PC-3 (cell line): ENCODE measurements at regions not wholly inside any gene's neighbourhood (a gene's known extent, or its start where the extent isn't known, plus 50 kb on each side); places are given as distances from the start of the nearest gene placed in this dataset.

Experiments
- ATAC-seq: fragments of 200-7000 bp; cut with Tn5 transposase; 2 replicates; pipeline ENCODE4 v1.9.1; 2020; ENCODE audit warnings: mild to moderate bottlenecking, moderate library complexity
- BruUV-seq: library from RNA; stranded (reverse); fragments of 400-500 nt; replicated peaks from 2 replicates; lab custom pipeline; 2021; lab: Mats Ljungman, UMichigan
- CTCF ChIA-PET: fragments of 300-600 bp; sonication (Branson Sonifier 250); formaldehyde crosslinking; loops from one replicate; lab custom pipeline; 2022; ENCODE audit warnings: antibody characterized with exemption; lab: Charles Lee
- POLR2A ChIA-PET: fragments of 300-600 bp; sonication (Branson Sonifier 250); formaldehyde crosslinking; loops from one replicate; lab custom pipeline; 2022; ENCODE audit warnings: antibody characterized with exemption; ENCODE audit not compliant: unreplicated experiment; lab: Charles Lee
- DNase-seq: peaks from one replicate; pipeline ENCODE4 v3.0.0-alpha.2; 2015
- H2AFZ ChIP-seq: fragments of 300-600 bp; sonication (generic); 2 replicates; pipeline ENCODE4 v1.6.0; 2016; ENCODE audit warnings: antibody characterized with exemption, low read length
- H3F3A ChIP-seq: fragments of 300-600 bp; sonication (generic); one replicate; pipeline ENCODE4 v1.6.0; 2017; ENCODE audit warnings: antibody characterized with exemption, low read length, control low read depth, mild to moderate bottlenecking; ENCODE audit not compliant: unreplicated experiment
- H3K27ac ChIP-seq: fragments of 300-600 bp; sonication (generic); 2 replicates; pipeline ENCODE4 v1.5.1; 2016; ENCODE audit warnings: mild to moderate bottlenecking, low read length
- H3K27me3 ChIP-seq: fragments of 300-600 bp; sonication (generic); 2 replicates; pipeline ENCODE4 v1.6.1; 2016; ENCODE audit warnings: low read length, mixed read lengths
- H3K36me3 ChIP-seq: fragments of 300-600 bp; sonication (generic); 2 replicates; pipeline ENCODE4 v1.6.1; 2016; ENCODE audit warnings: low read depth, mixed run types, low read length, mixed read lengths
- H3K4me1 ChIP-seq: fragments of 300-600 bp; sonication (generic); 2 replicates; pipeline ENCODE4 v1.5.1; 2016; ENCODE audit warnings: low read length; ENCODE audit not compliant: insufficient read depth
- H3K4me2 ChIP-seq: fragments of 300-600 bp; sonication (generic); 2 replicates; pipeline ENCODE4 v1.6.0; 2016; ENCODE audit warnings: low read length
- H3K4me3 ChIP-seq: fragments of 300-600 bp; sonication (generic); 2 replicates; pipeline ENCODE4 v1.5.1; 2016; ENCODE audit warnings: mild to moderate bottlenecking, low read length, mixed read lengths
- H3K79me2 ChIP-seq: fragments of 300-600 bp; sonication (generic); 2 replicates; pipeline ENCODE4 v1.6.1; 2017; ENCODE audit warnings: low read length, mixed read lengths
- H3K9ac ChIP-seq: fragments of 300-600 bp; sonication (generic); 2 replicates; pipeline ENCODE4 v1.6.0; 2016; ENCODE audit warnings: mild to moderate bottlenecking, low read length
- H3K9me2 ChIP-seq: fragments of 300-600 bp; sonication (generic); replicated peaks from 2 replicates; pipeline ENCODE4 v1.6.1; 2016; ENCODE audit warnings: mixed run types, low read length, mixed read lengths
- H3K9me3 ChIP-seq: fragments of 300-600 bp; sonication (generic); 2 replicates; pipeline ENCODE4 v1.6.1; 2016; ENCODE audit warnings: low read length, mixed read lengths
- H4K20me1 ChIP-seq: fragments of 300-600 bp; sonication (generic); 2 replicates; pipeline ENCODE4 v1.6.1; 2016; ENCODE audit warnings: low read length, mixed read lengths
- EZH2 ChIP-seq: fragments of 300-600 bp; sonication (generic); IDR thresholded peaks from one replicate; pipeline ENCODE4 v1.6.1; 2017; ENCODE audit warnings: antibody characterized with exemption, mild to moderate bottlenecking, low read length; ENCODE audit not compliant: unreplicated experiment
- EZH2phosphoT487 ChIP-seq: fragments of 300-600 bp; sonication (generic); IDR thresholded peaks from 2 replicates; pipeline ENCODE4 v1.6.1; 2018; ENCODE audit warnings: mild to moderate bottlenecking, antibody characterized with exemption, low read length, borderline replicate concordance
- intact Hi-C: fragments of 100-400 bp; cut with micrococcal nuclease; formaldehyde crosslinking; loops from 2 replicates; pipeline ENCODE4 v1.9.0; 2023
- TF ChIP-seq, protein P1 (sequence below): fragments of 300-600 bp; sonication (generic); conservative IDR thresholded peaks from 2 replicates; pipeline ENCODE4 v1.5.1; 2017; ENCODE audit warnings: antibody characterized with exemption, low read depth, mild to moderate bottlenecking, low read length

DNA sequence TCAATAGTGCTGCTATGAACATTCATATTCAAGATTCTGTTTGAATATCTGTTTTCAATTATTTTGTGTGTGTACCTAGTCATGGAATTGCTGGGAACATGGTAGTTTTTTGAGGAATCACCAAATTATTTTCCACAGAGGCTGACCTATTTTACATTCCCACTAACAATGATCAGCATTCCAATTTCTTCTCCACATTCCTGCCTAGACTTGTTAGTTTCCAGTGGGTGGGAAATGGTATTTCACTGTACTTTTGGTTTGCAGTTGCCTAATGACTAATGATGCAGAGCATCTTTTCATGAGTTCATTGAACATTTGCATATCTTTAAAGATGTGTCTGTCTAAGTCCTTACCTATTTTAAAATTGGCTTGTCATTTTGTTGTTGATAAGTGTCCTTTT, 1182.6 kb upstream of the B3GALT2 start:
- Histone ChIP-seq H3K4me2 (no peak overlapping the region), H3K36me3 (no peaks in the 10 kb centered on the region), H3K4me1 (peaks cover 16% of the 10 kb centered on the region), H3K9ac (no peak overlapping the region), H3F3A (no peaks in the 10 kb centered on the region), H3K27me3 (no peaks in the 10 kb centered on the region), H3K4me3 (no peak overlapping the region), H3K79me2 (no peaks in the 10 kb centered on the region), H3K9me3 (no peaks in the 10 kb centered on the region), H3K27ac (no peak overlapping the region), H3K9me2 (no peaks in the 10 kb centered on the region), H2AFZ (no peak overlapping the region), H4K20me1 (no peaks in the 10 kb centered on the region)
- intact Hi-C loops, result loop anchor here (5.0 kb wide), 1 partner anchor 142 kb away; no protein-coding TSS in a partner anchor
- ChIA-PET CTCF (no interaction called here), POLR2A (no interaction called here)
- no TSS peak for BruUV-seq
- TF ChIP-seq, protein P1, sequence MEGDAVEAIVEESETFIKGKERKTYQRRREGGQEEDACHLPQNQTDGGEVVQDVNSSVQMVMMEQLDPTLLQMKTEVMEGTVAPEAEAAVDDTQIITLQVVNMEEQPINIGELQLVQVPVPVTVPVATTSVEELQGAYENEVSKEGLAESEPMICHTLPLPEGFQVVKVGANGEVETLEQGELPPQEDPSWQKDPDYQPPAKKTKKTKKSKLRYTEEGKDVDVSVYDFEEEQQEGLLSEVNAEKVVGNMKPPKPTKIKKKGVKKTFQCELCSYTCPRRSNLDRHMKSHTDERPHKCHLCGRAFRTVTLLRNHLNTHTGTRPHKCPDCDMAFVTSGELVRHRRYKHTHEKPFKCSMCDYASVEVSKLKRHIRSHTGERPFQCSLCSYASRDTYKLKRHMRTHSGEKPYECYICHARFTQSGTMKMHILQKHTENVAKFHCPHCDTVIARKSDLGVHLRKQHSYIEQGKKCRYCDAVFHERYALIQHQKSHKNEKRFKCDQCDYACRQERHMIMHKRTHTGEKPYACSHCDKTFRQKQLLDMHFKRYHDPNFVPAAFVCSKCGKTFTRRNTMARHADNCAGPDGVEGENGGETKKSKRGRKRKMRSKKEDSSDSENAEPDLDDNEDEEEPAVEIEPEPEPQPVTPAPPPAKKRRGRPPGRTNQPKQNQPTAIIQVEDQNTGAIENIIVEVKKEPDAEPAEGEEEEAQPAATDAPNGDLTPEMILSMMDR, result no peak
- DNase-seq, result no peak
- ATAC-seq, result no peak

DNA sequence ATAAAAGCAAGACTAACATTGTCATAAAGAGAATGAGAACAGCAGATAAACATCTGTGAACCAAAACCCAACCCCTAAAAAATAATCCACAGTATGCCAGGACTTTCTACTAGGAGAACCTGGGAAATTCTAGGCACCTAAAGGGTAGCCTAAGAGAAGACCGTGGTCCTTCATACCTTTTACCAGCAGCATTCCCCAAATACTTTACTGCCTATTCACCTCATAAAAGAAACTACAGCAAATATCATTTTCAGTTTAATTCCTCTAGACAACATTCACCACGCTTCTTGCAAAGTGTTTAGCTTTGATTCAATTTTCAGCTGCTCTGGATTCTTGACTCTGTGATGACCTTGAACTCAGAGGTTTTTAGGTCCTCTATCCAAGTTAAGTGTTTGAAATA, 1180.7 kb upstream of the B3GALT2 start:
- DNase-seq (peak; percentile 52), ATAC-seq (peak; percentile 70)
- H3K4me2 ChIP-seq, result peak overlapping the region; percentile 35
- H3K4me3 ChIP-seq, result no peak overlapping the region
- H3K36me3 ChIP-seq, result no peaks in the 10 kb centered on the region
- H4K20me1 ChIP-seq, result no peaks in the 10 kb centered on the region
- no peaks in the 10 kb centered on the region for H3K27me3 ChIP-seq
- ChIA-PET CTCF (no interaction called here), POLR2A (no interaction called here)
- no peaks in the 10 kb centered on the region for H3K9me2 ChIP-seq
- no peak overlapping the region for H3K9ac ChIP-seq
- BruUV-seq, result no TSS peak
- H3K79me2 ChIP-seq, result no peaks in the 10 kb centered on the region
- no peak for TF ChIP-seq EZH2phosphoT487
- TF ChIP-seq, protein P1, result no peak
- no peak for TF ChIP-seq EZH2
- no peak overlapping the region for H2AFZ ChIP-seq
- H3K9me3 ChIP-seq, result no peaks in the 10 kb centered on the region
- no peaks in the 10 kb centered on the region for H3F3A ChIP-seq
- H3K4me1 ChIP-seq, result peaks cover 16% of the 10 kb centered on the region
- intact Hi-C loops, result loop anchor here (5.0 kb wide), 1 partner anchor 140 kb away; no protein-coding TSS in a partner anchor
- peak overlapping the region; percentile 57 for H3K27ac ChIP-seq

DNA sequence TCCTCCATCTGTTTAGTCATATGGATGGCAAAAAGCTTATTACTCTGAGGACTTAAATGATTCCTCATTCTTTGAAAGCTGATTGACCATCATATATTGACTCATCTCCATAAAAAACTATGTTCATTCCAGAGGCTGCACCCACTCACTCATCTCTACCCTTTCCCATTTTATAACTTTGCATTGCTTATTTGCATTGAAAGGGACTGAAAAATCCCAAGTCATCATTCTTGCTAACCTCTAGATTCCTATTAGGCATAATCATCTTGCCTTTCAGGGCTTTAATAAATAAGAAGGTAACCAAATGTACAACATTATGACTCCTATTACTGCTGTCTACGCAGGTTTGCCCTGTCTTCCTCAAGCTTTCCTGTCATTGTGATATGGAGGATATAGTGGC, 1180.3 kb upstream of the B3GALT2 start:
- H3F3A ChIP-seq, result no peaks in the 10 kb centered on the region
- H3K9me3 ChIP-seq, result no peaks in the 10 kb centered on the region
- no peak overlapping the region for H3K9ac ChIP-seq
- no peaks in the 10 kb centered on the region for H3K9me2 ChIP-seq
- peak overlapping the region; percentile 57 for H3K27ac ChIP-seq
- no peaks in the 10 kb centered on the region for H3K79me2 ChIP-seq
- peak; percentile 94 for ATAC-seq
- TF ChIP-seq, protein P1, result no peak
- intact Hi-C loops, result loop anchor here (5.0 kb wide), 1 partner anchor 139 kb away; no protein-coding TSS in a partner anchor
- H2AFZ ChIP-seq, result no peak overlapping the region
- peaks cover 16% of the 10 kb centered on the region for H3K4me1 ChIP-seq
- peak; percentile 74 for DNase-seq
- no peaks in the 10 kb centered on the region for H3K27me3 ChIP-seq
- no peaks in the 10 kb centered on the region for H4K20me1 ChIP-seq
- H3K4me2 ChIP-seq, result peak overlapping the region; percentile 35
- H3K4me3 ChIP-seq, result no peak overlapping the region
- no TSS peak for BruUV-seq
- ChIA-PET CTCF (no interaction called here), POLR2A (no interaction called here)
- H3K36me3 ChIP-seq, result no peaks in the 10 kb centered on the region
